ENCODE measurements at regions not wholly inside any gene's neighbourhood (a gene's known extent, or its start where the extent isn't known, plus 50 kb on each side); places are given as distances from the start of the nearest gene placed in this dataset.

GRCh38 chr6:43879722-43880121, 109.7 kb downstream of the VEGFA start:
- no peak for DNase-seq

DNA sequence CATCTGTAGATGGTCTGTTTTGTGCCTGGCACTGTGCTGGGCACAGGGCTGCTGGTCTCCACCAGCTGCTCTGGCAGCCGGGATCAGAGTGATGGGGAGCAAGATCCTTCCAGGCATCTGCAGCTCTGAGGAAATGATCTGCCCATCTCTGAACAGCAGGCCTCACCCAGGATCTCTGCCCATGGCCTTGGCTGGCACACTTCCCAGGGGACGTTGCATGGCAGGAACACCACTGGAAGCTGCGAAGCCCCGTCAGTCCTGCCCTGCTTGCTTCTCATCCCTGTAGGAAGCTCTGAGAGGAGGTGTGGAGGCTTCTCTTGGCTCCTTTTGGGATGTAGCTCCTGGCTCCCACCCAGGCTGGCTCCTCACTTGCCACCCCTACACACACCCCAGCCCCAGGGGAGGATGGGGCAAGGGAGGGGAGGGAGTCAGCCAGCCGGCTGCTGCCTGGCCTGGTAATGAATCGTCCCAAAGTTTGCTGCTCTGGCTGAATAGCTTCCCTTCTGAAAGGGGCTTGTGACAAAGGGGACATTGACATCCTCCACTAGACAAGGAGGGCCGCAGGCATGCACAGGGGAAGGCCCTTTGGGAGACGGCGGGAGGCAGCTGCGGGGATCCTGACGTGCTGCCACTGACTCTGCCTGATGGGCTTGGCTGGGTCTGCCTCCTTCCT, 108.9 kb downstream of the VEGFA start:
- no peak for DNase-seq

DNA sequence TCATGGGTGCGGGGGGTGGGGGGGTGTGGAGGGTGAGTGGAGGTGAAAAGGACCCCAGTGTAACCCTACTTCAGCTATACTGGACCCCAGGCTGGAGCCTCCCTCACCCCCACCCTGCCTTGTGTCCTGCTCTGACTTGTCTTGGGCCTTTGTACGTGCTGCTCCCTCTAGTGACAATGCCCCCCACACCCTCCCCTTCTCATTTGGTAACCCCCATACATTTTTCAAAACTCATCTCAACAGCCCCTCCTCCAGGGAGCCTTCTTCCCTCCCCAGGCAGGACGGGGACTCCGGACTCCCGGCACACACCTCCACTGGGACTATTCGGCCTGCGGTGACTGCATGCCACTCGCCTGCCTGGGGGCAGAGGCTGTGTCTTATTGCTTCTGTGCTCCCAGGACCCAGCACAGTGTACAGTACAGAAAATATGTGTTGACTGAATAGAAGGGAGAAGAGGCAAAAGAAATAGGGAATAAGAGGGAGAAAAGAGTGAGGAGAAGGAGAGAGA, 108.2 kb downstream of the VEGFA start:
- DNase-seq, result no peak

GRCh38 chr6:43877463-43878126, 107.6 kb downstream of the VEGFA start:
- no peak for DNase-seq

DNA sequence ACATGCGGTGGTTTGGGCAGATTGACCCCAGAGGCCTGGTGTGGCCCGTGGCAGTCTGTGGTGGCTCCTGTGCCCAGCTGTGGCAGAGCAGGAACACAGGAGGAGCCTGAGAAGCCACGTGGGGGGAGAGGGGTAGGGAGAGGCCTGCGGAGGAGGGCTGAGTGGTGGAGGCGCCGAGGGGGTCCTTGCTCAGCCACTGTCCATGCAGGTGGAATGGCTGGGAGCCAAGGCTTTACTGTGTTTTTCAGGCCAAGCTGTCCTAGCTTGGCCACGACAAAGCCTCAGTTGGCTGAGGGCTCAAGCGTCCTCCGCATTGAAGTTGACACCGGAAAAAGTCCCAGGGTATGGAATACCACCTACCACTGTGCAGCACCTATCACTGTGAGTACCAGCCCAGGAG, 107.0 kb downstream of the VEGFA start:
- no peak for DNase-seq

DNA sequence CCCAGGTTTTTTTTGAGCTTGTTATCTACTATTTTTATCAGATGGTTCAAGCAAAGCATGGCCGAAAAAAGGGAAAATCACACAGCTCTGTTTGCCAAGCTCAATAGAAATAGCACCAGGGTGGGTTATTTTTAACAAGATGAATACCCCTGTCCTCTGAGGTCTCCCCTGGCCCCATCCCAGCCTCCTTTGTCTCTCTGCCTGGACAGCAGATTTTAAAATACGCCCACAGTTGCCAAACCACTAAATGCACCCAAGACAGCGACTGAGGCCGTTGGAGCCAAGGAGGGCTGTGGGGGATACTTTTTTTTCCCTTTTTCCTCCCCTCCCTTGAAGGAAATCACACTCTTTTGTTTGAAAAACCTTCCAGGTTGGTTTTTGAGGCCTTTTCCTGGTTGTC, 106.6 kb downstream of the VEGFA start:
- DNase-seq, result no peak

DNA sequence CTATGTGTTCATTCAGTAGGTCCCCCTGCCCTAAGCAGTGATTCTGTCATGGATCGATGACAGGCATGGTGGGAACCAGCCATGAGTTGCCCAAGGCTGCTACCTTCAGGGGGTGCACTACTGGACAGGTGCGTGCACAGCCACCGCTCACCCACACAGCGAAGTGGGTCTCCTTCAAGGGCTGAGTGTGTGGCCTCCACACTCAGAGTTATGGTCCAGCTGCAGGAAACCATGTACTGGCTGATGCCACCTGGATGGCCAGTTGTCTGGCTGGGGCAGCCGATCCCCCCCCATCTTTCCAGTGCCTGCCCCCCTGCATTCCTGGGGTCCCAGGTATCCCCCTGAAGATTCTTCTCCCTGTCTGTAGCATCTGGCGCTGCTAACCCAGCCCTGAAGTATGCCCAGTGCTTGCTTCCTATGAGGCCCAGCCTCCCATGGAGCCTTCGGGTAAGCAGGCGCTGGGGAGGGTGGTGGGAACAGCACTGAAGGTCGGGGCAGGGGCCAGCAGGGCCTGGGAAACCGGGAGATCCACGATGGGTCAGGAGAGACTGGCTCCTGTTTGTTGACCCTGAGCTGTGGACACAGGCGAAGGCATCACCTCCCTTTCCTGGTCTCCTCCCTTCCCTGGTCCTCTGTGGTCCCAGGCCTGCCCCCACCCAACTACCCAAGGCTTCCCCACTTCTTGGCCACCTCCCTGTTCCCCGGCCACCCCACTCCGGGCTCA, 106.0 kb downstream of the VEGFA start:
- no peak for DNase-seq

- no peak for DNase-seq
These were observed 105.0 kb downstream of the VEGFA start for GRCh38 chr6:43874814-43875590.

DNA sequence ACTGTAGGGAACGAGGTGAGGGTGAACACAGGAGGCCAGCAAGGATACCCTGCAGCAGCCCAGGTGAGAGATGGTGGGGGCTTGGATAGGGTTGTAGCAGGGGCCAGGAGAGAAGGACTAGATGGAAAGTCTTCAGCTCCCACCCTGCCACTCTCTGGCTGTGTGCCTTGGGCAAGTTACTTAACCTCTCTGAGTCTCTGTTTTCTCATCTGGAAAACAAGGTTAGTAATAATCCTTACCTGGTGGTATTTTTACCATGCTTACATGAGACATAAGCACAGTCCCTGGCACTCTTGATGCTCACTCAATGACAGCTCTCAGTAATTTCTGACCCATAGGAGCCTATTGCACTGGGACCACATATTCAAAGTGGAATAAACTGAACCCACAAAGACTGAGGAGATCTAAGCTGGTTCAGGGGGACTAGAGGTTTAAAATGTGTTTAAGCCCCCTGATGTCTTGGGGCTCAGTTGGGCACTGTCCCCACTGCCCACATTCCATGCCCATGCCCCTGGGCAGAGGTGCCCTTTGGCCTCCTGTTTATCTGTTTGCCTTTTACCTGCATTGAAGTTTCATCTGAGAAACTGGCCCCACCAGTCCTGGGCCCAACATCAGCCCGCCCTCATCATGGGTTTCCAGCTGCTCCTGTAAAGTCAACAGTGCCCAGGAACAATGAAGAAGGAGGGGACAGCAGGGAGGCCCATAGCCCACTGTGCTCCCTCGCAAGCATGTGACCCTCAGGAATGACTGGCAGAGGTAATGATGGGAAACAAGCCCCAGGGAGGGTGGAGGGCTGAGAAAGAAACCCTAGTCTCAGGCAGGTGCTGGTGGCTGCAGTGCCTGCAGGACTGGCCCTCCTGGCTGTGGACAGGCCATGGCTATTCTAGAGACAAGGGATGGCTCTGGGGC, 104.0 kb downstream of the VEGFA start:
- DNase-seq, result peak; percentile 97

DNA sequence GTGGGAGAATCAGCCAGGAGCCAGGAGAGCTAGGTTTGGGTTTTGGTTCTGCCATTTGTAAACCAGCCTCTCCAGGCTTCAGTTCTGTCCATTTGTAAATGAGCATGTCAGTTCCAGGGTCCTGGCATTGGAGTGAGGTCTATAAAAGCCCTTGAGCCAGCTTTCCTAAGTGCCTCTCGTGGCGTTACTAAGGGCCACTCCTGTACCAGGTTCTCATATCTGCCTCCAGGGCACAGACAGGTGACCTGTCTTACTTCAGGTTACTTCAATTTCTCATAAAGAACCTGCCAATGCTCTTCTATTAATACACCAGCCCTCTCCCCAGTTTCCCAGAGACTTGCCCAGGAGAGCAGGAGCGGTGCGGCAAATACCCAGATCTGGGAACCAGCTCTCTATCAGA, 101.9 kb downstream of the VEGFA start:
- DNase-seq, result peak; percentile 69

GRCh38 chr6:43871284-43871683, 101.3 kb downstream of the VEGFA start:
- DNase-seq, result no peak

DNA sequence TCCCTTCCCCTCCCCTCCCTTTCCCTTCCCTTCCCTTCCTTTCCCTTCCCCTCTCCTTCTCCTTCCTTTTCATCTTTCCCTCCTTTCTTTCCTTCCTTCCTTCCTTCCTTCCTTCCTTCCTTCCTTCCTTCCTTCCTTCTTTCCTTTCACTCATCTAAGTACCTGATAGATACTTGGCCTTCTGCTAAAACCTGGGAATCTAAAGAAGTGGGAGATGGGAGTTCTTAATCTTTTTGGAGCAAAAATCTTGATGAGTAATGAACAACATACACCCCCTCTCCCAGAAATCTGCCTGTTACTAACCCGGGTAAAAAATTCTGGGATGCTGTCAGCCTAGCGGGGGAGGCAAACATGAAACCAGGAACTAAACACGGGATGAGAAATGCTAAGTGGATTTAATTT, 100.7 kb downstream of the VEGFA start:
- DNase-seq, result no peak

DNA sequence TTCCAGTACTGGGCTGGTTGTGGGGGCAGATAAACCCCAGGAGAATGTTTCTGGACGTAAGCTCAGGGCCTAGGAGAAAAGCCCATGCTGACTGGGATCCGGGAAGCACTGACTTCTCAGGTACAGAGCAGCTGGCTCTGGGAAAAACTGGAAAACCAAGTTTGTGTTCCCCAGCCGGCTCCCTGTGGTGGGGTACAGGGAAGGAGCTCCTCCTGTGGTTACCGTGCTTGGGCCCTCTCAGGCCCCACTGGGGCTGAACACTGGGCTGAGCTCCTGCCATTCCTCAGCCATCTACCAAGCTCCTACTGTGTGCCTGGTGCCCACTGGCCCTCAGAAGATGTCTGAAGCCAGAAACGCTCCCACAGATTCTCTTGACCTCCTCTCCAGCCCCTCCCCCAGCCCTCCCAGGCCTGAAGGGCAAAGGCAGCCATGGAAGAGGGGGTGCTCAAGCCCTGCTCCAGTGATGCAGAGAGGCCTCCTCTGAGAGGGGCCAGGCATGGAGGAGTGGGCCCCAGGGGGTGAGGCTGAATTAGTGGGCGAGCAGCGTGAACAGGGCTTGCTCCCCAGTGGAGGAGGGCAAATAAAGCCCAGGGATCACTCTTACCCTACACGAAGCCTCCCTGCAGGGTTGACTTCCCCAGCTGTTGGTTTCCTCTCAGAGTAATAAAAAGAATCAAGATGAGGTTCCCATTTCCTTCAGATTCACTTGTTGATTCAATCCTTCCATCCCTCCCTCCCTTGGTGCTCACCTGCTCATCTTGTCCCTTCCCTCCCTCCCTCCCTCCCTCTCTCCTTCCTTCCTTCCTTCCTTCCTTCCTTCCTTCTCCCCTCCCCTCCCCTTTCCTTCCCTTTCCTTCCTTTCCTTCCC, 100.0 kb downstream of the VEGFA start:
- no peak for DNase-seq

GRCh38 chr6:43869079-43869710, 99.2 kb downstream of the VEGFA start:
- no peak for DNase-seq

DNA sequence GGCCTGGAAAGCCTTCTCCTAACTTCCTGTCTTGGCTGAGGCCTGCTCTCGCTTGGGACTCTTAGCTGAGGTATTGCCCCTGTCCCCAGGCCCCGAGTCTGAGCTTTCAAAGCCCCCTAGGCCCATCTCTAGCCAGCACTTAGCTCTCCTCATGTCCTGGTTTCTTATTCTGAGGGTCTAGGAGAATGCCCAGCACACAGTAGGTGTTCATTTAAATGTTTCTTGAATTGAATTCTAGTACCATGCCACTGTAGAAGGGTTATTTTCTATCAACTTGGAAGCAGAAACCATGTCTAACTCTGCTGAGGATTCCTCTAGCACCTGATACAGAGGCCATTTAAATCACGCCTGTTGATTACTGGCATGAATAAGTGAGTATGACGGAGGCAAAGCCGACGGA, 98.5 kb downstream of the VEGFA start:
- DNase-seq, result no peak

DNA sequence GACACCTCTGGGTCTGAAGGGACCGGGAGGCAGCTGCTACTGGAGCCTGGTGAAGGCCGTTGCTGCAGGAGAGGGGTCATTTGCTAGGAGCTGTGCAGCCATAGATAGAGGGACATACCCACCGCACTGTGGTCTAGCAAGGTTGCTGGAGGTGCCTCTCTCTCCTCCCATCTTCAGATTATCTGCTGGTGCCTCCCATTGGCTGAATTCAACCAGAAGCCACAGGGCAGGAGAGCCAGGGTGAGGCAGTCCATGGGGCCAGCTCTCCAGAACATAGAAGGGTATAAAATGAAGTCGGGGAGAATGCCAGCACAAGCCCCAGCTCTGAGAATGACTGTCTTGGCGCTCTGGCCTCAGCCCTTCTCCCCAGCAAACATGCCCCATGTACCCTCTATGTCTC, 98.0 kb downstream of the VEGFA start:
- DNase-seq, result no peak

- no peak for DNase-seq
These were observed 97.2 kb downstream of the VEGFA start for GRCh38 chr6:43867246-43867645.

GRCh38 chr6:43865932-43866645, 96.1 kb downstream of the VEGFA start:
- no peak for DNase-seq

GRCh38 chr6:43865086-43865485, 95.1 kb downstream of the VEGFA start:
- DNase-seq, result no peak

- no peak for DNase-seq
These were observed 92.9 kb downstream of the VEGFA start for GRCh38 chr6:43862925-43863324.
